Left lung (tissue), 4 donors: ENCODE measurements at regions not wholly inside any gene's neighbourhood (a gene's known extent, or its start where the extent isn't known, plus 50 kb on each side); places are given as distances from the start of the nearest gene placed in this dataset.

ENCODE experiments used
- ATAC-seq: fragments of 200-7000 bp; cut with Tn5 transposase; one replicate; pipeline ENCODE4 v1.9.1; 2020; ENCODE audit warnings: moderate library complexity
- DNase-seq, 4 donors: peaks; one replicate each; pipeline ENCODE4 v3.0.0-alpha.2; 2013 to 2020
- H3K27ac ChIP-seq, 2 donors: fragments of 200-600 bp; sonication (generic) in 1 of 2; one replicate each; pipeline versions ENCODE4 v1.5.0 to v1.8.0; 2020 to 2021
- H3K27me3 ChIP-seq, 2 donors: fragments of 200-600 bp; sonication (generic) in 1 of 2; one replicate each; pipeline versions ENCODE4 v1.5.0 to v1.8.0; 2020 to 2021
- H3K36me3 ChIP-seq, 2 donors: fragments of 200-600 bp; sonication (generic) in 1 of 2; one replicate each; pipeline versions ENCODE4 v1.5.0 to v1.8.0; 2020 to 2021
- H3K4me1 ChIP-seq, 2 donors: fragments of 200-600 bp; one replicate each; pipeline ENCODE4 v1.8.0; 2021
- H3K4me3 ChIP-seq, 2 donors: fragments of 200-600 bp; sonication (generic) in 1 of 2; one replicate each; pipeline versions ENCODE4 v1.5.0 to v1.8.0; 2020 to 2021; ENCODE audit warnings: mild to moderate bottlenecking in 1 of 2
- H3K9me3 ChIP-seq, 2 donors: fragments of 200-600 bp; sonication (generic) in 1 of 2; one replicate each; pipeline versions ENCODE4 v1.5.0 to v1.8.0; 2020 to 2021
- CTCF ChIP-seq, 2 donors: fragments of 200-600 bp; sonication (generic) in 1 of 2; IDR thresholded peaks; one replicate each; pipeline versions ENCODE4 v1.5.0 to v1.8.0; 2021; ENCODE audit warnings: antibody characterized with exemption in 2 of 2
- intact Hi-C, 2 donors: fragments of 100-400 bp; cut with DNase I; formaldehyde crosslinking; loops; one replicate each; pipeline versions ENCODE4 v1.11.2 to v1.14.2; 2022
- donor health status: DM: no; HTN: yes; CAD: no.
- donor health status: DM: no; HTN: no; CAD: no.

- H3K27me3 ChIP-seq, result no peaks in the 10 kb centered on the region
- DNase-seq (no peak), ATAC-seq (no peak)
- peaks cover 0 to 1% of the 10 kb centered on the region in 2 donors for H3K9me3 ChIP-seq
- H3K4me1 ChIP-seq, result no peaks in the 10 kb centered on the region
- H3K36me3 ChIP-seq, result no peaks in the 10 kb centered on the region
- no peak overlapping the region for H3K4me3 ChIP-seq
- H3K27ac ChIP-seq, result no peak overlapping the region
- TF ChIP-seq CTCF (IDR thresholded peaks at IDR 0.05), result no peak
- intact Hi-C loops, result no loop called here
These were observed 394.5 kb downstream of the RERGL start for GRCh38 chr12:17695495-17695894.

- Histone ChIP-seq H3K27ac (no peak overlapping the region), H3K27me3 (no peaks in the 10 kb centered on the region), H3K4me3 (no peak overlapping the region), H3K4me1 (no peaks in the 10 kb centered on the region), H3K9me3 (peaks cover 0 to 8% of the 10 kb centered on the region in 2 donors), H3K36me3 (no peaks in the 10 kb centered on the region)
- ATAC-seq (no peak), DNase-seq (no peak)
- TF ChIP-seq CTCF (IDR thresholded peaks at IDR 0.05), result no peak
- intact Hi-C loops, result no loop called here
These were observed 398.6 kb downstream of the RERGL start for GRCh38 chr12:17691369-17691768.

GRCh38 chr12:17680220-17680619 is 409.8 kb downstream of the RERGL start:
- H3K9me3 ChIP-seq, result peaks cover 0 to 8% of the 10 kb centered on the region in 2 donors
- H3K27ac ChIP-seq, result no peak overlapping the region
- H3K36me3 ChIP-seq, result no peaks in the 10 kb centered on the region
- H3K27me3 ChIP-seq, result no peaks in the 10 kb centered on the region
- DNase-seq (no peak), ATAC-seq (no peak)
- intact Hi-C loops, result no loop called here
- no peak overlapping the region for H3K4me3 ChIP-seq
- no peak for TF ChIP-seq CTCF (IDR thresholded peaks at IDR 0.05)
- H3K4me1 ChIP-seq, result no peaks in the 10 kb centered on the region

- peak in 1 of 4 donors; percentile 57 for DNase-seq
- no peaks in the 10 kb centered on the region for H3K27me3 ChIP-seq
- no peak overlapping the region for H3K27ac ChIP-seq
- H3K4me3 ChIP-seq, result no peak overlapping the region
- TF ChIP-seq CTCF (IDR thresholded peaks at IDR 0.05), result no peak
- H3K4me1 ChIP-seq, result no peaks in the 10 kb centered on the region
- H3K9me3 ChIP-seq, result no peaks in the 10 kb centered on the region
- ATAC-seq, result no peak
- intact Hi-C loops, result no loop called here
- H3K36me3 ChIP-seq, result no peaks in the 10 kb centered on the region
These were observed 423.2 kb downstream of the RERGL start for GRCh38 chr12:17666641-17667324.

- ATAC-seq (no peak), DNase-seq (no peak)
- TF ChIP-seq CTCF (IDR thresholded peaks at IDR 0.05), result no peak
- no peak overlapping the region for H3K27ac ChIP-seq
- H3K36me3 ChIP-seq, result no peaks in the 10 kb centered on the region
- no peak overlapping the region for H3K4me3 ChIP-seq
- H3K4me1 ChIP-seq, result no peaks in the 10 kb centered on the region
- intact Hi-C loops, result no loop called here
- no peaks in the 10 kb centered on the region for H3K9me3 ChIP-seq
- no peaks in the 10 kb centered on the region for H3K27me3 ChIP-seq
These were observed 424.2 kb downstream of the RERGL start for GRCh38 chr12:17665839-17666238.
